CD8-positive, alpha-beta memory T cell (primary cell): ENCODE measurements at regions not wholly inside any gene's neighbourhood (a gene's known extent, or its start where the extent isn't known, plus 50 kb on each side); places are given as distances from the start of the nearest gene placed in this dataset.

Experiments used
- CTCF ChIA-PET: fragments of 350-600 bp; sonication (Branson Sonifier 250); formaldehyde crosslinking; loops from one replicate; lab custom pipeline; 2021; ENCODE audit warnings: antibody characterized with exemption; lab: Charles Lee
- POLR2A ChIA-PET: fragments of 350-600 bp; sonication (Branson Sonifier 250); formaldehyde crosslinking; loops from one replicate; lab custom pipeline; 2021; ENCODE audit warnings: antibody characterized with exemption; lab: Charles Lee
- DNase-seq, 5 donors: peaks; one replicate each; pipeline versions ENCODE4 v3.0.0 to v3.0.0-alpha.2; 2020 to 2022; ENCODE audit warnings: mixed read lengths in 1 of 5
- H3K27ac ChIP-seq: one replicate; pipeline ENCODE4 v1.7.0; 2013; ENCODE audit warnings: low read depth, mild to moderate bottlenecking, low read length, moderate library complexity
- H3K27me3 ChIP-seq: 2 replicates; pipeline ENCODE4 v1.7.0; 2013; ENCODE audit warnings: low read length, mild to moderate bottlenecking; ENCODE audit not compliant: insufficient read depth, poor library complexity, severe bottlenecking
- H3K36me3 ChIP-seq: 2 replicates; pipeline ENCODE4 v1.7.0; 2013; ENCODE audit warnings: mild to moderate bottlenecking, low read length, moderate library complexity; ENCODE audit not compliant: insufficient read depth
- H3K4me1 ChIP-seq: 2 replicates; pipeline ENCODE4 v1.7.0; 2013; ENCODE audit warnings: mild to moderate bottlenecking, low read length, moderate library complexity; ENCODE audit not compliant: insufficient read depth
- H3K4me3 ChIP-seq: 2 replicates; pipeline ENCODE4 v1.7.0; 2013; ENCODE audit warnings: mild to moderate bottlenecking, low read length
- H3K9me3 ChIP-seq: 2 replicates; pipeline ENCODE4 v1.7.0; 2013; ENCODE audit warnings: mild to moderate bottlenecking, low read length
- H3K27ac Mint-ChIP-seq, 8 donors: one replicate each; pipeline ENCODE4 v1.8.0; 2020 to 2021; ENCODE audit warnings: mixed read lengths in 8 of 8, mild to moderate bottlenecking in 6 of 8, inconsistent platforms in 3 of 8, moderate library complexity in 3 of 8
- H3K27me3 Mint-ChIP-seq, 2 donors: one replicate each; pipeline ENCODE4 v1.8.0; 2020 to 2021; ENCODE audit warnings: mixed read lengths in 2 of 2, mild to moderate bottlenecking in 1 of 2, moderate library complexity in 1 of 2
- H3K36me3 Mint-ChIP-seq, 3 donors: one replicate each; pipeline ENCODE4 v1.8.0; 2020 to 2021; ENCODE audit warnings: mixed read lengths in 3 of 3, inconsistent platforms in 1 of 3, mild to moderate bottlenecking in 1 of 3
- H3K4me1 Mint-ChIP-seq, 3 donors: one replicate each; pipeline ENCODE4 v1.8.0; 2020 to 2021; ENCODE audit warnings: mixed read lengths in 3 of 3, inconsistent platforms in 1 of 3, mild to moderate bottlenecking in 1 of 3
- H3K4me3 Mint-ChIP-seq, 7 donors: one replicate each; pipeline ENCODE4 v1.8.0; 2020 to 2021; ENCODE audit warnings: mixed read lengths in 7 of 7, mild to moderate bottlenecking in 6 of 7, moderate library complexity in 4 of 7, inconsistent platforms in 2 of 7
- H3K9me3 Mint-ChIP-seq, 5 donors: one replicate each; pipeline ENCODE4 v1.8.0; 2020 to 2022; ENCODE audit warnings: mixed read lengths in 5 of 5, mild to moderate bottlenecking in 3 of 5, moderate library complexity in 2 of 5, inconsistent platforms in 1 of 5

DNA sequence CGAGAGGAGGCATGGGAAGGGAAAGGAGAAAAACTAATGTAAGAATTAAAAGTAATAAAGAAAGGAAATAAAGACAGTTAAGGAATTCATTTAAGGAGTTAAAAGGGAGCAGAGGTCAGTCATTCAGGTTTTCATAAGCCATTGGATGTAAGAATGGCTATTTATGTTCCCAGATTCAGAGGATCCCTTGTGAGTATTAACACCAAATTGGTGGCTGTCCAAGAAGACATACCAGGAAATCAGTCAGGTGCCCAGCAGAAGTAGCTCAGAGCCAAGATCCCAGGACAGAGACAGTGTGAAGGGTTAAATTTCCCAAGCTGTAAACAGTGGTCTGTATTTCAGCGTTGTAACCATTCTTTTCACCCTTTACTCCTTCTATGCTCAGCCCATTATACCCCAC lies 550.4 kb downstream of the BCL11A start:
- Histone ChIP-seq H3K4me3 (no peak overlapping the region), H3K27ac (no peak overlapping the region), H3K9me3 (no peaks in the 10 kb centered on the region), H3K36me3 (no peaks in the 10 kb centered on the region), H3K27me3 (no peaks in the 10 kb centered on the region), H3K4me1 (no peaks in the 10 kb centered on the region)
- H3K9me3 Mint-ChIP-seq, result peaks cover 0 to 8% (median 0%) of the 10 kb centered on the region in 5 donors
- H3K36me3 Mint-ChIP-seq, result no peaks in the 10 kb centered on the region
- ChIA-PET CTCF (no interaction called here), POLR2A (no interaction called here)
- H3K27ac Mint-ChIP-seq, result no peak overlapping the region
- no peaks in the 10 kb centered on the region for H3K27me3 Mint-ChIP-seq
- DNase-seq, result no peak
- no peaks in the 10 kb centered on the region for H3K4me1 Mint-ChIP-seq
- no peak overlapping the region for H3K4me3 Mint-ChIP-seq

DNA sequence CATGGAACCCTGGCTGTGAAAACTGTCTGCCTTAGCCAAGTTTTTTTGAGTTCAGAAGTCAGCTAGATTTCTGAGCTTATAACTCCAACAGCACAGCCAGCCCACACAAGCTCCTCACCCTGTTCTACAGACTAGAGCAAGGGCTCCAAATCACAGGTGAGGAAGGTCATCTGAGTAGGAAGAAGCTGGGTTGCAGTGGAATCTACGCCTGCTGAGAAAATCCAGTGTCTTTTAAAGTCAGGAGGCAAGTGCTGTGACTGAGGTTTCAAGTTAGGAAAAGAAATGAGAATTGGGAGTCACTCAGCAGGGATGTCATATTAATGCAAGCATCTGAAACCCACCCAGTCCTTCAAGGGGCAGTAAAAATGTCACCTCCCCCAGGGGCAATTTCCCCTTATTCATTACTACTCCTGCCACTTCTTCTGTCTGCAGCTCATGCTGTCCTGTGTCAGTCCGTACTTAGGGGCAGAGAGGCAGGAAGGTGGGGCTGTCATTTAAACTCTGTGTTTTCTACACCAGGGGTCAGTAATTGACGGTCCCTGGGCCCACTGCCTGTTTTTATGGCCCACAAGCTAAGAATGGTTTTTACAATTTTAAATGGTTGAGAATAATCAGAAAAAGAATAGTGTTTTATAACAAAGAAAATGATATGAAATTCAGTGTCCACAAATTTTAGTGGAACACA lies 551.1 kb downstream of the BCL11A start:
- no peaks in the 10 kb centered on the region for H3K27me3 Mint-ChIP-seq
- no peak overlapping the region for H3K27ac Mint-ChIP-seq
- Histone ChIP-seq H3K4me3 (no peak overlapping the region), H3K9me3 (no peaks in the 10 kb centered on the region), H3K27me3 (no peaks in the 10 kb centered on the region), H3K27ac (no peak overlapping the region), H3K4me1 (no peaks in the 10 kb centered on the region), H3K36me3 (no peaks in the 10 kb centered on the region)
- CTCF ChIA-PET, result no interaction called here
- no peaks in the 10 kb centered on the region for H3K36me3 Mint-ChIP-seq
- peaks cover 0 to 8% (median 0%) of the 10 kb centered on the region in 5 donors for H3K9me3 Mint-ChIP-seq
- POLR2A ChIA-PET, result no interaction called here
- no peak overlapping the region for H3K4me3 Mint-ChIP-seq
- H3K4me1 Mint-ChIP-seq, result no peaks in the 10 kb centered on the region
- DNase-seq, result no peak

DNA sequence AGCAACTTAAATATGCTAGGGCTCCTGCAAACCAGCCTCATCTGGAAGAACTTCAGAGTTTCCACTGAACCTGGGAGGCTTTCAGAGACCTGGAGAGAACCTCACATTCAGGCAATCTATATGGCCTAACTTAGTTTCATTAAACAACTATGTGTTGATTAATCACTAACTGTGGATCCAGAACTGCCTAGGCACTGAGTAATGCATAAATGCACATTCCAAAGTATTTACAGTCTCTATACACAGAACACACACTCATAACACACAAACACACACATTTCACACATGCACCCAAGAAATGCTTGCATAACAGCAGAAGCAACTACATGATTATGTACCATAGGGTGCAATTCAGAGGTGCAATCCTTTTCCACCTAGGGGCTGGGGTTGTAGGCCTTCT lies 552.8 kb downstream of the BCL11A start:
- no peaks in the 10 kb centered on the region for H3K27me3 ChIP-seq
- Mint-ChIP-seq H3K4me3 (no peak overlapping the region), H3K27me3 (no peaks in the 10 kb centered on the region), H3K27ac (no peak overlapping the region), H3K36me3 (no peaks in the 10 kb centered on the region), H3K9me3 (peaks cover 0 to 5% (median 0%) of the 10 kb centered on the region in 5 donors), H3K4me1 (no peaks in the 10 kb centered on the region)
- POLR2A ChIA-PET, result no interaction called here
- H3K4me3 ChIP-seq, result no peak overlapping the region
- no peaks in the 10 kb centered on the region for H3K9me3 ChIP-seq
- CTCF ChIA-PET, result no interaction called here
- H3K4me1 ChIP-seq, result no peaks in the 10 kb centered on the region
- H3K36me3 ChIP-seq, result no peaks in the 10 kb centered on the region
- no peak overlapping the region for H3K27ac ChIP-seq
- no peak for DNase-seq

DNA sequence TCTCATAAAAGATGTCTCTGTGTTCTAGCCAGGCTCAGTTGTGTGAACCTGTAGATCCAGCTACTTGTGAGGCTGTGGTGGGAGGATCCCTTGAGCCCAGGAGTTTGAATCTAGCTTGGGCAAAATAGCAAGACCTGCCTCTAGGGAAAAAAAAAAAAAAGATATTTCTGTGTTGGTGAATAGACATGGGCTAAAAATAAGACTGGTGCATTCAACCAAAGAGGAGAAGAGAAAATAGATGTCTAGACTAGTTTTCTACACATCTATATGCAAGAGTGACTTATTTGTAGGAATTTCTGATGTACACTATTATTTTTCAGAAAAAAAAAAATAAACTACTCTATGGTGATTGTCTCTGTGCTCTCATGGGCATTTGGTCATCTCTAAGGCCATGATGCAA lies 555.1 kb downstream of the BCL11A start:
- no peaks in the 10 kb centered on the region for H3K27me3 ChIP-seq
- no peak for DNase-seq
- ChIA-PET POLR2A (no interaction called here), CTCF (no interaction called here)
- no peak overlapping the region for H3K4me3 ChIP-seq
- H3K27ac Mint-ChIP-seq, result no peak overlapping the region
- no peak overlapping the region for H3K4me3 Mint-ChIP-seq
- H3K36me3 Mint-ChIP-seq, result no peaks in the 10 kb centered on the region
- H3K4me1 Mint-ChIP-seq, result no peaks in the 10 kb centered on the region
- no peaks in the 10 kb centered on the region for H3K27me3 Mint-ChIP-seq
- H3K36me3 ChIP-seq, result no peaks in the 10 kb centered on the region
- no peak overlapping the region for H3K27ac ChIP-seq
- no peaks in the 10 kb centered on the region for H3K9me3 ChIP-seq
- H3K9me3 Mint-ChIP-seq, result peaks cover 0 to 4% (median 0%) of the 10 kb centered on the region in 5 donors
- no peaks in the 10 kb centered on the region for H3K4me1 ChIP-seq

DNA sequence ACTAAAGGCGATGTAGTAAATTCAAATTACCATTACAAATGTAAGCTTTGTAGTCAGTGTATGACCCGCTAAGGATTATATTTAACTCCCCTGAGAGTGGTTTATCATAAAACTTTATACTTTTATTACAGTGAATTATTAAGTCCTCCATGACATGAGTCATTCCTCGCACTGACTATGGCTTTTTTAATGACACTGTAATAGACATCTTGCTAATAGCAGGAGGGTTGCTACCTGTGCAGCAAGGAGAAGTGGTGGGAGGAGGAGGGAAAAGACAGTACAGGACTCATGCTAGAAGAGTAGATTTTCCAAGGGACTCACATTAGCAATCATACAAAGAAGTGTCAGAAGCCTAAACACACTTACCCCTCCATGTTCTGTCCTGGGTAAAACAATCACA lies 556.1 kb downstream of the BCL11A start:
- no peaks in the 10 kb centered on the region for H3K4me1 ChIP-seq
- H3K4me3 Mint-ChIP-seq, result no peak overlapping the region
- CTCF ChIA-PET, result no interaction called here

DNA sequence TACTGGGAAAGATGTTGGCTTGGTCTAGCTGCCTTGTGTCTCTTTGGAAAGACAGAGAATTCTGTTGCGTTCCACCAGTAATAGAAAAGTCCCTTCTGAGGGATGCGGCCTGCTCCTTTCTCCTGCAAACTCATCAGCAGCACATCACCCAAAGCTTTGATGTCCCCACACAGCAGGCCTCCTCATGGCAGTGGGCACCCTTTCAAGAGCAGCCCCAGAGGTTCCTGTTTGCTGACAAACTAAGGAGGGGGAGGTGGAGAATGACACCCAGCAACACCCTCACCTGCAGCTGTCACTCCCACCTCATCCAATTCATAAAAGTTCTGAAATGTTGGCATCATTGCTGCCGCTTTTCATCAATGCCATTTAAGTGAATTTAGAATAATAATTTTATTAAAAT lies 556.6 kb downstream of the BCL11A start:
- no peaks in the 10 kb centered on the region for H3K9me3 ChIP-seq
- CTCF ChIA-PET, result no interaction called here
- Mint-ChIP-seq H3K36me3 (no peaks in the 10 kb centered on the region), H3K4me1 (no peaks in the 10 kb centered on the region), H3K4me3 (no peak overlapping the region), H3K9me3 (peaks cover 0 to 4% (median 0%) of the 10 kb centered on the region in 5 donors), H3K27ac (no peak overlapping the region), H3K27me3 (no peaks in the 10 kb centered on the region)
- H3K36me3 ChIP-seq, result no peaks in the 10 kb centered on the region
- H3K27ac ChIP-seq, result no peak overlapping the region
- DNase-seq, result no peak
- no peaks in the 10 kb centered on the region for H3K4me1 ChIP-seq
- H3K27me3 ChIP-seq, result no peaks in the 10 kb centered on the region
- POLR2A ChIA-PET, result no interaction called here
- H3K4me3 ChIP-seq, result no peak overlapping the region

More for the DNA sequence above, 556.1 kb downstream of the BCL11A start:
- Histone ChIP-seq H3K4me3 (no peak overlapping the region), H3K27ac (no peak overlapping the region), H3K36me3 (no peaks in the 10 kb centered on the region), H3K27me3 (no peaks in the 10 kb centered on the region), H3K9me3 (no peaks in the 10 kb centered on the region)
- Mint-ChIP-seq H3K27ac (no peak overlapping the region), H3K4me1 (no peaks in the 10 kb centered on the region), H3K9me3 (peaks cover 0 to 4% (median 0%) of the 10 kb centered on the region in 5 donors), H3K36me3 (no peaks in the 10 kb centered on the region), H3K27me3 (no peaks in the 10 kb centered on the region)
- POLR2A ChIA-PET, result no interaction called here
- no peak for DNase-seq

DNA sequence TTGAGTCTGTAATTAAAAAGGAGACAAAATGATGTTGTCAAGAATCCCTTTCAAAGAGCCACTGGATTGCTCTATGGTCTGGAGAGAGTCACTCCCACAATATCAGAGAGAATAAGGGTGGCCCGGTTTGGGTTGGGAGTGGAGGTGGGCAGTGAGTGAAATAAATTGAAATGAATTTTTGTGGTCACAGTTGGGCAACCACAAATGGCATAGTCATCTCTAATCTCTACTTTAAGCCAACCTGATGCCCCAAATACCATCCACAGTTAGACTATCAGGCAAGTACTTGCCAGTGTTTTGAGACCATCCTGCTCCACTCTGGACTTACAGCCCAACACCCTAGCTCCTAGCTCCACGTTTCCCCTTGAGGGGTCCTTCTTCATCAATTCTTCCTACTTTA lies 559.7 kb downstream of the BCL11A start:
- H3K36me3 Mint-ChIP-seq, result no peaks in the 10 kb centered on the region
- H3K27me3 Mint-ChIP-seq, result no peaks in the 10 kb centered on the region
- ChIA-PET CTCF (no interaction called here), POLR2A (no interaction called here)
- H3K4me3 Mint-ChIP-seq, result no peak overlapping the region
- no peak overlapping the region for H3K27ac Mint-ChIP-seq
- H3K4me1 Mint-ChIP-seq, result no peaks in the 10 kb centered on the region
- H3K36me3 ChIP-seq, result no peaks in the 10 kb centered on the region
- H3K27me3 ChIP-seq, result no peaks in the 10 kb centered on the region
- H3K4me3 ChIP-seq, result no peak overlapping the region
- no peak overlapping the region for H3K27ac ChIP-seq
- no peaks in the 10 kb centered on the region for H3K9me3 ChIP-seq
- DNase-seq, result no peak
- no peaks in the 10 kb centered on the region for H3K4me1 ChIP-seq
- peaks cover 0 to 2% (median 0%) of the 10 kb centered on the region in 5 donors for H3K9me3 Mint-ChIP-seq

DNA sequence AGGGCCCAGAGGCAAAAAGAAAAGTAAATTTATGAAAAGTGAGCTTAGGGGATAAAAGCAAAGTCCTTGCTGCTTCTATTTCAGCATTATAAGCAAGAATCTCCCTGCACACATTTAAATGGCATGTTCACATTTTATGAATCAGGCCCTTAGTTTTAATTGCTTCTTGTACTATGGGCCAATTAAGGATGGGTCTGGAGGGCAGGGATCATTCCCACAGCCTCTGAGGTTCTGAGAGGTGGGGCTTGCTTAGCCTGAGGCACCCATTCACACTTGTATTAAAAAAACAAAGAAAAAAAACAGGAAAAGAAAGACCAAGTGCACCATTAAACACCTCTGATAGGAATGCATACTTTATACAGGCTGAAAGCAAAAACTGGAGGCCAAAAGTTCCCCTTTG lies 565.1 kb downstream of the BCL11A start:
- no peak overlapping the region for H3K27ac Mint-ChIP-seq
- H3K27me3 Mint-ChIP-seq, result peaks cover 0 to 2% of the 10 kb centered on the region in 2 donors
- POLR2A ChIA-PET, result no interaction called here

More for the DNA sequence above, 565.1 kb downstream of the BCL11A start:
- H3K27me3 ChIP-seq, result no peaks in the 10 kb centered on the region
- Mint-ChIP-seq H3K4me1 (no peaks in the 10 kb centered on the region), H3K4me3 (no peak overlapping the region), H3K9me3 (peaks cover 0 to 2% (median 0%) of the 10 kb centered on the region in 5 donors), H3K36me3 (no peaks in the 10 kb centered on the region)
- H3K36me3 ChIP-seq, result no peaks in the 10 kb centered on the region
- no peaks in the 10 kb centered on the region for H3K9me3 ChIP-seq
- no peak overlapping the region for H3K27ac ChIP-seq
- no peak for DNase-seq
- no peak overlapping the region for H3K4me3 ChIP-seq
- CTCF ChIA-PET, result no interaction called here
- H3K4me1 ChIP-seq, result no peaks in the 10 kb centered on the region
